Nephron (organoid): ENCODE measurements at regions not wholly inside any gene's neighbourhood (a gene's known extent, or its start where the extent isn't known, plus 50 kb on each side); places are given as distances from the start of the nearest gene placed in this dataset.

Experiments used
- H3K27ac Mint-ChIP-seq, 3 experiments: 2 replicates each; pipeline ENCODE4 v1.8.0; 2020; ENCODE audit warnings: mixed read lengths in 3 of 3, mild to moderate bottlenecking in 2 of 3, moderate library complexity in 1 of 3
- H3K27me3 Mint-ChIP-seq: 2 replicates; pipeline ENCODE4 v1.8.0; 2021; ENCODE audit warnings: low read depth, mild to moderate bottlenecking, moderate library complexity, mixed read lengths
- H3K36me3 Mint-ChIP-seq: 2 replicates; pipeline ENCODE4 v1.8.0; 2020; ENCODE audit warnings: low read depth, mixed read lengths
- H3K4me1 Mint-ChIP-seq: 2 replicates; pipeline ENCODE4 v1.8.0; 2020; ENCODE audit warnings: mixed read lengths
- H3K4me3 Mint-ChIP-seq, 3 experiments: 2 replicates each; pipeline ENCODE4 v1.8.0; 2020; ENCODE audit warnings: mild to moderate bottlenecking in 3 of 3, mixed read lengths in 3 of 3, moderate library complexity in 2 of 3
- H3K9me3 Mint-ChIP-seq: 2 replicates; pipeline ENCODE4 v1.8.0; 2020; ENCODE audit warnings: mixed read lengths
- CTCF ChIP-seq, 3 experiments: fragments of 200-600 bp; sonication (generic); IDR thresholded peaks; one replicate each; pipeline ENCODE4 v1.5.0; 2021; ENCODE audit warnings: antibody characterized with exemption in 3 of 3; ENCODE audit not compliant: unreplicated experiment in 3 of 3

DNA sequence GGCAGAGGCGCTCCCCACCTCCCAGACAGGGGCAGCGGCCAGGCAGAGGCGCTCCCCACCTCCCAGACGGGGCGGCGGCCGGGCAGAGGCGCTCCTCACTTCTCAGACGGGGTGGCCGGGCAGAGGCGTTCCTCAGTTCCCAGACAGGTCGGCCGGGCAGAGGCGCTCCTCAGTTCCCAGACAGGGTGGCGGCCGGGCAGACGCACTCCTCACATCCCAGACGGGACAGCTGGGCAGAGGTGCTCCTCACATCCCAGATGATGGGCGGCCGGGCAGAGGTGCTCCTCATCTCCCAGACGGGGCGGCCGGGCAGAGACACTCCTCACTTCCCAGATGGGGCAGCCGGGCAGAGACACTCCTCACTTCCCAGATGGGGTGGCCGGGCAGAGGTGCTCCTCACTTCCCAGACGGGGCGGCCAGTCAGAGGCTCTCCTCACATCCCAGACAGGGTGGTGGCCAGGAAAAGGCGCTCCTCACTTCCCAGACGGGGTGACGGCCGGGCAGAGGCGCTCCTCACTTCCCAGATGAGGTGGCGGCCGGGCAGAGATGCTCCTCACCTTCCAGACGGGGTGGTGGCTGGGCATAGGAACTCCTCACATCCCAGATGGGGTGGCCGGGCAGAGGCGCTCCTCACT lies 75.1 kb downstream of the CARTPT start:
- Mint-ChIP-seq H3K4me3 (no peak overlapping the region), H3K9me3 (peaks cover 42% of the 10 kb centered on the region), H3K27ac (no peak overlapping the region), H3K4me1 (no peaks in the 10 kb centered on the region), H3K36me3 (peaks cover 4% of the 10 kb centered on the region), H3K27me3 (peaks cover 6% of the 10 kb centered on the region)
- TF ChIP-seq CTCF (IDR thresholded peaks at IDR 0.05; ENCODE audit: unreplicated experiment in 3 of 3): no peak

DNA sequence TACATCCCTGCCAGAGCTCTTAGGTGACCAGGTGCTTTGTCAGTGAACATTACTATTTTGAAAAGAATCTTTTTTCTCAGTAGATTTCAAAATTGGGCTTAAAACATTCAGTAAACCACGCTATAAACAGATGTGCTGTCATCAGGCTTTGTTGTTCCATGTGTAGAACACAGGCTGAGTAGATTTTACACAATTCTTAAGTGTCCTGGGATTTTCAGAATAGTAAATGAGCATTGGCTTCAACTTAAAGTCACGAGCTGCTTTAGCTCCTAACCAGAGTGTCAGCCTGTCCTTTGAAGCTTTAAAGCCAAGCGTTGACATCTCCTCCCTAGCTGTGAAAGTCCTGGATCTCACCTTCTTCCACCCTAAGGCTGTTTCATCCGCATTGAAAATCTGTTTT lies 83.6 kb downstream of the CARTPT start:
- TF ChIP-seq CTCF (IDR thresholded peaks at IDR 0.05; ENCODE audit: unreplicated experiment in 3 of 3): no peak
- no peaks in the 10 kb centered on the region for H3K4me1 Mint-ChIP-seq
- H3K9me3 Mint-ChIP-seq: peaks cover 6% of the 10 kb centered on the region
- H3K27ac Mint-ChIP-seq: no peak overlapping the region
- H3K36me3 Mint-ChIP-seq: no peaks in the 10 kb centered on the region
- peaks cover 4% of the 10 kb centered on the region for H3K27me3 Mint-ChIP-seq
- H3K4me3 Mint-ChIP-seq: no peak overlapping the region

GRCh38 chr5:71806711-71807110 lies 87.6 kb downstream of the CARTPT start:
- H3K27ac Mint-ChIP-seq: no peak overlapping the region
- H3K36me3 Mint-ChIP-seq: no peaks in the 10 kb centered on the region
- no peak overlapping the region for H3K4me3 Mint-ChIP-seq
- no peaks in the 10 kb centered on the region for H3K9me3 Mint-ChIP-seq
- TF ChIP-seq CTCF (IDR thresholded peaks at IDR 0.05; ENCODE audit: unreplicated experiment in 3 of 3): no peak
- H3K27me3 Mint-ChIP-seq: no peaks in the 10 kb centered on the region
- H3K4me1 Mint-ChIP-seq: peaks cover 13% of the 10 kb centered on the region

DNA sequence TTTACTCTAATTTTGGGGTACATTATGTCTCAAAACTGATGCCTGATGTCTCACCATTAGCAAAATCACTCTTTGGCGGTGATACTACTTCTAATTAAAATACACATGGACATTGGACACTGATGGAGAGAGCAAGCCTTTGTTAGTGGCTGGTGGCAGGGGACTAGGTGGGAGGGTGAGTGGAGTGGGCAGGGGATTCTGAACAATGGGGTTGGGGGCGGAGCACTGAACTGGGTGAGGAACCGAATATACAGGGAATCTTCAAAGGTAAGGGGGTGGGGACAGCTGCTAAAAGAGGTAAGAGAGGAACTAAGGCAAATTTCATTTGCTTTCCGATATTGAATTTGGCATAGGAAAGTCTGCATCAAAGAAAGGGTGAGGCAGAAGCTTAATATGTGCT lies 88.8 kb downstream of the CARTPT start:
- peaks cover 15% of the 10 kb centered on the region for H3K4me1 Mint-ChIP-seq
- no peak for TF ChIP-seq CTCF (IDR thresholded peaks at IDR 0.05; ENCODE audit: unreplicated experiment in 3 of 3)
- H3K9me3 Mint-ChIP-seq: no peaks in the 10 kb centered on the region
- no peaks in the 10 kb centered on the region for H3K27me3 Mint-ChIP-seq
- no peak overlapping the region for H3K4me3 Mint-ChIP-seq
- H3K36me3 Mint-ChIP-seq: no peaks in the 10 kb centered on the region
- H3K27ac Mint-ChIP-seq: no peak overlapping the region

- Mint-ChIP-seq H3K4me3 (no peak overlapping the region), H3K27ac (no peak overlapping the region), H3K36me3 (no peaks in the 10 kb centered on the region), H3K27me3 (no peaks in the 10 kb centered on the region), H3K9me3 (no peaks in the 10 kb centered on the region), H3K4me1 (peaks cover 15% of the 10 kb centered on the region)
- no peak for TF ChIP-seq CTCF (IDR thresholded peaks at IDR 0.05; ENCODE audit: unreplicated experiment in 3 of 3)
These were observed 90.4 kb downstream of the CARTPT start for GRCh38 chr5:71809446-71809845.

DNA sequence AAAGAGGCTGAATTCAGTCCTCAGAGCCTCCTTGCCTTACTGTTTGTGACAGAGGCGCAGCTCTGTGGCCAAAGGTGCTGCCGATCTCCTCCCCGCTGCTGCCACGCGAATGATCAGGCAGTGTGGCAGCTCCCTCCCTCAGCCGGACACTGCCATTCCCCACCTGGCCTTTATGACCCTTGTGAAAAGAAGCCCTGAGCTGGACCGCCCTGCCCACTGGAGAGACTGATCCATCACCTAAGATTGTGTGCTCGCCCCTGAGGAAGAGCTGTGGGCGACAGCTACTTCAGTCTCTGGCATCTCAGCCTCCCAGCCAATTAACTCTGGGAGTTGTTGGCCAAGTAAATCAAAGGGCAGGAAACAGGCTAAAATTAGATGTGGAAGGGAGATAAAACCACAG lies 90.9 kb downstream of the CARTPT start:
- Mint-ChIP-seq H3K27ac (peak overlapping the region in 1 of 3 experiments; percentile 1), H3K36me3 (no peaks in the 10 kb centered on the region), H3K9me3 (no peaks in the 10 kb centered on the region), H3K4me3 (no peak overlapping the region), H3K27me3 (no peaks in the 10 kb centered on the region), H3K4me1 (peaks cover 15% of the 10 kb centered on the region)
- TF ChIP-seq CTCF (IDR thresholded peaks at IDR 0.05; ENCODE audit: unreplicated experiment in 3 of 3): no peak
